Pancreas (tissue), 10 donors: ENCODE measurements at regions not wholly inside any gene's neighbourhood (a gene's known extent, or its start where the extent isn't known, plus 50 kb on each side); places are given as distances from the start of the nearest gene placed in this dataset.

Experiments used
- ATAC-seq, 4 donors: fragments of 200-7000 bp; cut with Tn5 transposase; one replicate each; pipeline versions ENCODE4 v1.8.0 to v1.9.1; 2020; ENCODE audit warnings: mild to moderate bottlenecking in 4 of 4, moderate library complexity in 4 of 4
- DNase-seq, 6 donors: peaks; one replicate each; pipeline ENCODE4 v3.0.0-alpha.2; 2020
- FAIRE-seq: peaks from 2 replicates; lab custom pipeline; 2012; peaks lifted over from hg19 to GRCh38; lab: Jason Lieb, UNC
- H3K27ac ChIP-seq, 4 donors: fragments of 200-600 bp; sonication (generic); 1 replicate in 3 of 4; 2 replicates in 1 of 4; pipeline versions ENCODE4 v1.5.0 to v1.8.0; 2020
- H3K27me3 ChIP-seq, 4 donors: fragments of 200-600 bp; one replicate each; pipeline ENCODE4 v1.8.0; 2021
- H3K36me3 ChIP-seq, 3 donors: fragments of 200-600 bp; sonication (generic) in 1 of 3; one replicate each; pipeline versions ENCODE4 v1.5.0 to v1.8.0; 2020 to 2021
- H3K4me1 ChIP-seq, 3 donors: fragments of 200-600 bp; one replicate each; pipeline ENCODE4 v1.8.0; 2021
- H3K4me3 ChIP-seq, 4 donors: fragments of 200-600 bp; sonication (generic) in 2 of 4; one replicate each; pipeline versions ENCODE4 v1.5.0 to v1.8.0; 2020 to 2021
- H3K9me3 ChIP-seq, 4 donors: fragments of 200-600 bp; one replicate each; pipeline ENCODE4 v1.8.0; 2021
- CTCF ChIP-seq, 4 donors: fragments of 200-600 bp; sonication (generic) in 3 of 4; IDR thresholded peaks; one replicate each; pipeline versions ENCODE4 v1.5.0 to v1.8.0; 2021; ENCODE audit warnings: antibody characterized with exemption in 4 of 4
- WGBS, 2 donors: extraction: QIAGEN DNeasy Blood & Tissue Kit; methylation state at CpG; one replicate each; pipeline ENCODE4 v1.1.7; 2013; 5-methylcytosine and 5-hydroxymethylcytosine counted together
- intact Hi-C, 3 donors: fragments of 100-400 bp; cut with DNase I; formaldehyde crosslinking; loops; one replicate each; pipeline versions ENCODE4 v1.11.1 to v1.14.2; 2022
- donor health status: healthy with polysubstance abuse.
- donor health status: DM: no; HTN: no; CAD: no; lungs with moderate emphysema.
- donor health status: DM: no; HTN: no; CAD: no.
- donor health status: control.
- donor health status: control.
- donor health status: Bipolar disorder and iron deficiency.
- donor health status: DM: yes; HTN: yes; CAD: no.
- donor health status: DM: no; HTN: no; CAD: no.
- donor health status: DM: no; HTN: no; CAD: no.
- donor health status: DM: yes; HTN: yes; CAD: no.

GRCh38 chr6:2447931-2448330, 202.5 kb upstream of the GMDS start:
- FAIRE-seq (no peak), DNase-seq (no peak), ATAC-seq (no peak)
- Histone ChIP-seq H3K27ac (no peak overlapping the region), H3K9me3 (peaks cover 0 to 4% (median 0%) of the 10 kb centered on the region in 4 donors), H3K4me1 (no peaks in the 10 kb centered on the region), H3K27me3 (no peaks in the 10 kb centered on the region), H3K4me3 (no peak overlapping the region), H3K36me3 (no peaks in the 10 kb centered on the region)
- 79 to 80% methylated on average over 3 of the region's 3 CpGs for WGBS, 2 donors
- TF ChIP-seq CTCF (IDR thresholded peaks at IDR 0.05): no peak
- intact Hi-C loops: no loop called here

- ATAC-seq (no peak), DNase-seq (no peak), FAIRE-seq (no peak)
- 68 to 69% methylated on average over 4 of the region's 4 CpGs for WGBS, 2 donors
- Histone ChIP-seq H3K9me3 (peaks cover 0 to 4% (median 0%) of the 10 kb centered on the region in 4 donors), H3K36me3 (no peaks in the 10 kb centered on the region), H3K4me1 (no peaks in the 10 kb centered on the region), H3K4me3 (no peak overlapping the region), H3K27me3 (no peaks in the 10 kb centered on the region), H3K27ac (no peak overlapping the region)
- intact Hi-C loops: no loop called here
- TF ChIP-seq CTCF (IDR thresholded peaks at IDR 0.05): no peak
These were observed 202.0 kb upstream of the GMDS start for GRCh38 chr6:2447318-2447920.

GRCh38 chr6:2441601-2442475, 196.4 kb upstream of the GMDS start:
- peaks cover 0 to 4% (median 0%) of the 10 kb centered on the region in 4 donors for H3K9me3 ChIP-seq
- no peak for ATAC-seq
- DNase-seq: no peak
- 83 to 87% methylated on average over 5 of the region's 5 CpGs for WGBS, 2 donors
- no peak for TF ChIP-seq CTCF (IDR thresholded peaks at IDR 0.05)
- FAIRE-seq: no peak
- H3K27ac ChIP-seq: no peak overlapping the region
- no peaks in the 10 kb centered on the region for H3K4me1 ChIP-seq
- intact Hi-C loops: no loop called here
- H3K36me3 ChIP-seq: peaks cover 0 to 4% (median 0%) of the 10 kb centered on the region in 3 donors
- H3K4me3 ChIP-seq: no peak overlapping the region
- no peaks in the 10 kb centered on the region for H3K27me3 ChIP-seq

DNA sequence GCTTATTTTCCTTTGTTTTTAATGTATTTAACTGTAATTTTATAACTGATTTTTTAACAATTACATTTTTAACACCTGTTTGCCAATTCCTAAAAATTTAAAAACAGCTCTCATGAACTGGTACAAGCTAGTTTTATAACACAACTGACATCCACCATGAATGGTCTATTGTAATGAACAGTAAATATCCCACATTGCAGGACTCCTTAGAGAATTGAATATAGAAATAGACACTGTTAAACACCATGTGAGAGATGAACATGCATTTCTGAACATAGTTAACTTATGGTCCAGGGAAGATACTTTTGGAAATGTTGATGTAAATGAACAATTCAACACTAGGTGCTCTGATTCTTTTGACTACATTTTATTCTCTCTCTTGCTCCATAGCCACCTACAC, 195.1 kb upstream of the GMDS start:
- intact Hi-C loops: no loop called here
- Histone ChIP-seq H3K9me3 (peaks cover 0 to 4% (median 0%) of the 10 kb centered on the region in 4 donors), H3K4me1 (no peaks in the 10 kb centered on the region), H3K4me3 (no peak overlapping the region), H3K36me3 (peaks cover 0 to 4% (median 0%) of the 10 kb centered on the region in 3 donors), H3K27ac (no peak overlapping the region), H3K27me3 (no peaks in the 10 kb centered on the region)
- FAIRE-seq (no peak), ATAC-seq (no peak), DNase-seq (no peak)
- no peak for TF ChIP-seq CTCF (IDR thresholded peaks at IDR 0.05)

- DNase-seq (no peak), FAIRE-seq (no peak), ATAC-seq (no peak)
- Histone ChIP-seq H3K9me3 (peaks cover 0 to 4% (median 0%) of the 10 kb centered on the region in 4 donors), H3K4me1 (no peaks in the 10 kb centered on the region), H3K27ac (no peak overlapping the region), H3K27me3 (no peaks in the 10 kb centered on the region), H3K36me3 (peaks cover 0 to 4% (median 0%) of the 10 kb centered on the region in 3 donors), H3K4me3 (no peak overlapping the region)
- no peak for TF ChIP-seq CTCF (IDR thresholded peaks at IDR 0.05)
- 87 to 88% methylated on average over 6 of the region's 6 CpGs for WGBS, 2 donors
- intact Hi-C loops: no loop called here
These were observed 194.2 kb upstream of the GMDS start for GRCh38 chr6:2439632-2440031.
